Activated CD4-positive, alpha-beta T cell treated with anti-CD3 and anti-CD28 coated beads for 36 hours (primary cell): ENCODE measurements at regions not wholly inside any gene's neighbourhood (a gene's known extent, or its start where the extent isn't known, plus 50 kb on each side); places are given as distances from the start of the nearest gene placed in this dataset.

ENCODE experiments used
- ATAC-seq: fragments of 200-7000 bp; cut with Tn5 transposase; one replicate; pipeline ENCODE4 v1.10.0; 2021; ENCODE audit warnings: mild to moderate bottlenecking, moderate library complexity
- CTCF ChIA-PET: fragments of 350-600 bp; sonication (Branson Sonifier 250); formaldehyde crosslinking; loops from one replicate; lab custom pipeline; 2021; ENCODE audit warnings: antibody characterized with exemption; lab: Charles Lee
- POLR2A ChIA-PET: fragments of 350-600 bp; sonication (Branson Sonifier 250); formaldehyde crosslinking; loops from one replicate; lab custom pipeline; 2021; ENCODE audit warnings: antibody characterized with exemption, inconsistent platforms; lab: Charles Lee
- DNase-seq: peaks from one replicate; pipeline ENCODE4 v3.0.0-alpha.2; 2020
- H3K27ac Mint-ChIP-seq: one replicate; pipeline ENCODE4 v1.8.0; 2021; ENCODE audit warnings: mixed read lengths
- H3K27me3 Mint-ChIP-seq: one replicate; pipeline ENCODE4 v1.8.0; 2021; ENCODE audit warnings: mixed read lengths
- H3K36me3 Mint-ChIP-seq: one replicate; pipeline ENCODE4 v1.8.0; 2021; ENCODE audit warnings: low read depth, mixed read lengths
- H3K4me1 Mint-ChIP-seq: one replicate; pipeline ENCODE4 v1.8.0; 2021; ENCODE audit warnings: mixed read lengths
- H3K4me3 Mint-ChIP-seq: one replicate; pipeline ENCODE4 v1.8.0; 2021; ENCODE audit warnings: mild to moderate bottlenecking, moderate library complexity, mixed read lengths
- H3K9me3 Mint-ChIP-seq: one replicate; pipeline ENCODE4 v1.8.0; 2021; ENCODE audit warnings: low read depth, mixed read lengths
- intact Hi-C, 2 experiments: fragments of 100-400 bp; cut with DNase I in 1 of 2; cut with micrococcal nuclease in 1 of 2; formaldehyde crosslinking; loops; one replicate each; pipeline versions ENCODE4 v1.14.2 to v1.15.1; 2022 to 2024; cut with DNase I, micrococcal nuclease

- ATAC-seq (no peak), DNase-seq (no peak)
- no peak overlapping the region for H3K27ac Mint-ChIP-seq
- no peak overlapping the region for H3K4me3 Mint-ChIP-seq
- H3K9me3 Mint-ChIP-seq = no peaks in the 10 kb centered on the region
- ChIA-PET CTCF (interaction anchor here (0.6 to 0.8 kb wide), 2 partner anchors 21 to 24 kb away, joined by 3 read pairs; no protein-coding TSS in a partner anchor), POLR2A (interaction anchor here (0.6 kb wide), 1 partner anchor 368 kb away, joined by 3 read pairs; no protein-coding TSS in a partner anchor)
- H3K4me1 Mint-ChIP-seq = no peaks in the 10 kb centered on the region
- H3K36me3 Mint-ChIP-seq = no peaks in the 10 kb centered on the region
- intact Hi-C loops = no loop called here
- H3K27me3 Mint-ChIP-seq = no peaks in the 10 kb centered on the region
Observed at GRCh38 chr2:145108959-145109710, 589.2 kb upstream of the ZEB2 start.

DNA sequence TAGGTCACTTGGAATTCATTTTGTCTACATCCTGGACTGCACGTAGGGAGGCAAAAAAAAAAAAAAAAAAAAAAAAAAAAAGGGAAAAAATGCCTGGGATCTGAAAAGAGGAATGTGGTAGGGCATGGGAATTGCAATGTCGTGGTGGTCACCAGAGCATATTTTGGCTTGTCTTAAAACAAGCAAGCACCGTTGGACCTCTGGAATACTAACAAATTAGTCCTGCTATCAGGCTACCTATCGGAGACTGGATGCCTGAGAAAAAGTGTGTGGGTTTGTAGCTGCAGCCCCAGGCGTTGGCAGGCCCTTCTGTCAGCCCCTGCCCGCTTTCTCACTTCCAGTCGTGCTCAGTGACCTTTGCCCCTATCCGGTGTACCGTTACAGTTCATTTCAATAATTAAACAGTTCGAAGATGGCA, 588.5 kb upstream of the ZEB2 start:
- no peak for ATAC-seq
- no peak overlapping the region for H3K27ac Mint-ChIP-seq
- no peaks in the 10 kb centered on the region for H3K9me3 Mint-ChIP-seq
- no peaks in the 10 kb centered on the region for H3K36me3 Mint-ChIP-seq
- H3K4me3 Mint-ChIP-seq = no peak overlapping the region
- ChIA-PET CTCF (interaction anchor here (0.6 kb wide), 1 partner anchor 22 kb away, joined by 3 read pairs; no protein-coding TSS in a partner anchor), POLR2A (no interaction called here)
- H3K4me1 Mint-ChIP-seq = no peaks in the 10 kb centered on the region
- DNase-seq = no peak
- intact Hi-C loops = no loop called here
- no peaks in the 10 kb centered on the region for H3K27me3 Mint-ChIP-seq

DNA sequence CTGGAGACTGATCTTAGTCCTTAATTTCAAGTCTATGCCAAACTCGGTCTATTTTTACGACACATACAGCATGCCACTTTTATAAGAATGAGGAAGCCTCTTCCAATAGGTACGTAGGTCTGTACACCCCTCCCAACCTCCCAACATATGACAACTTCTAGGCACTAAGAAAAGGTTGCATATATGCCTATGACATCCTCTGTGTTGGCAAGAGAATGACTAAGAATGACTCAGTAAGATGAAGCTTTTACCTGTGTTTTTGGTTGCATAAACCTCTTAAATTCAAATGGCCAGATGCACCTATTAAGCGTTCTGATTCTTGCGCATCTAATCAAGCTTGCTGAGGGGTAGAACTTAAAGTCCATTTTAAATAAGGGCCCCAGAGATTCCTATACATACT, 586.4 kb upstream of the ZEB2 start:
- Mint-ChIP-seq H3K36me3 (no peaks in the 10 kb centered on the region), H3K27me3 (no peaks in the 10 kb centered on the region), H3K4me3 (no peak overlapping the region), H3K27ac (no peak overlapping the region), H3K9me3 (no peaks in the 10 kb centered on the region), H3K4me1 (no peaks in the 10 kb centered on the region)
- ChIA-PET POLR2A (no interaction called here), CTCF (no interaction called here)
- ATAC-seq (no peak), DNase-seq (no peak)
- intact Hi-C loops = no loop called here

GRCh38 chr2:145102706-145103105, 582.8 kb upstream of the ZEB2 start:
- H3K4me3 Mint-ChIP-seq = no peak overlapping the region
- H3K27me3 Mint-ChIP-seq = no peaks in the 10 kb centered on the region
- no peak overlapping the region for H3K27ac Mint-ChIP-seq
- ATAC-seq (no peak), DNase-seq (no peak)
- ChIA-PET CTCF (no interaction called here), POLR2A (no interaction called here)
- H3K4me1 Mint-ChIP-seq = no peaks in the 10 kb centered on the region
- no peaks in the 10 kb centered on the region for H3K9me3 Mint-ChIP-seq
- no peaks in the 10 kb centered on the region for H3K36me3 Mint-ChIP-seq
- intact Hi-C loops = no loop called here

- Mint-ChIP-seq H3K27me3 (no peaks in the 10 kb centered on the region), H3K36me3 (no peaks in the 10 kb centered on the region), H3K4me3 (no peak overlapping the region), H3K9me3 (no peaks in the 10 kb centered on the region), H3K27ac (no peak overlapping the region), H3K4me1 (no peaks in the 10 kb centered on the region)
- DNase-seq (no peak), ATAC-seq (no peak)
- ChIA-PET CTCF (no interaction called here), POLR2A (no interaction called here)
- intact Hi-C loops = no loop called here
Observed at GRCh38 chr2:145100301-145100700, 580.4 kb upstream of the ZEB2 start.

- Mint-ChIP-seq H3K27ac (no peak overlapping the region), H3K4me3 (no peak overlapping the region), H3K27me3 (no peaks in the 10 kb centered on the region), H3K9me3 (no peaks in the 10 kb centered on the region), H3K4me1 (no peaks in the 10 kb centered on the region), H3K36me3 (no peaks in the 10 kb centered on the region)
- ATAC-seq = no peak
- CTCF ChIA-PET = no interaction called here
- DNase-seq = no peak
- POLR2A ChIA-PET = no interaction called here
- intact Hi-C loops = no loop called here
Observed at GRCh38 chr2:145096582-145096981, 576.7 kb upstream of the ZEB2 start.

DNA sequence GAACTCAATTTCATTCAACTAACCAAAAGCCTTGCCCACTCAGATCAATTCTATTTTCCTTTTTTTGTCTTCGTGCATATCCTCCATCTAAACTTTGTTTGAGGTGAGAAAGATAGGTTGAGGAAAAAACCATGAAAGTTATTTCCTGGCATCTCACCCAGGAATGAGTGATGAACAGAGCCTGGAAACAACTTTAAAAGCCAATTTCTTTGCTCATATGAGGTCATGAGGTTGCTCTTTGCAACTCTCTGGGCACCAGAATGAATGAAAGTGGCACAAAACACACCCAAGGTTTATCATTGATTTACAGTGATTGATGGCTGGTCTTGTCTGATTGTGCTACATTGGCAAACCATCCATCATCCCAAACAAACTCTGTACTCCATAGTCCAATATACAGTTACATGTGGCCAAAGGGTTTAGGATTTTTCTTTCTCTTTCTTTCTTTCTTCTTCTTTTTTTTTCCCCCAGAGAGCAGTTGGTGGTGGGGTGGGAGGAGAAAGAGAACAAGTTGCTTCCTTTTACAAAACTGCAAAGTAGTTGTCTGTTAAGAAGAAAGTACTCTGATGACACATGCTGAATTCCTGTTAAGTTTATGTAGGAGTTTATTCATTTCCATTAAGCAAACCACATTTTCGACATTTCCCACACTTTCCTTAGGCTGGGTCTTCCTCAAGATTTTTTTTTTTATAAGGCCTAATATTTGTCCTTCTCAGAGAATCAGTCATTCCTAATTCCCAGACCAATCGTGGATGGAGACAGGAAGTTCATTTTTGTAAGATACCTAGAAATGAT, 575.9 kb upstream of the ZEB2 start:
- POLR2A ChIA-PET = no interaction called here
- no peak overlapping the region for H3K27ac Mint-ChIP-seq
- H3K27me3 Mint-ChIP-seq = no peaks in the 10 kb centered on the region

DNA sequence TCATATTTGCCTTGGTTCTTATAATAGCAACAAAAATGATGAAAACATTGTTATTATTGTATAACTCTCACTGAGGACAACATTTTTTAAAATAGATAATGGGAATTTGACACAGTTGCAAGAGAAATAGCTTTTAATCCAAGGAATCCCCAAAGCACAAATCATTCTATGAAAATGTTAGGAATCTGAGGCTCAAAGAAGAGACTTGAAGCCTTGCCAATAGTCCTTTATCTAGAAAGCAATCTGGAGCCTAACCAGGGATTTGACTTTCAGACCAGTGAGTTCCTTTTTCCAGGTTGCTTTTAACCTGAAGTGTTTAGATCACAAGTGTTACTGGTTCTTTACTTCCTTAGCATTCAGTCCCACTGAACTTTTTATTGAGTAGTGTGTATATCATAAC, 574.5 kb upstream of the ZEB2 start:
- Mint-ChIP-seq H3K4me3 (no peak overlapping the region), H3K4me1 (no peaks in the 10 kb centered on the region), H3K27ac (no peak overlapping the region), H3K36me3 (no peaks in the 10 kb centered on the region), H3K9me3 (no peaks in the 10 kb centered on the region), H3K27me3 (no peaks in the 10 kb centered on the region)
- ATAC-seq (no peak), DNase-seq (no peak)
- intact Hi-C loops = no loop called here
- ChIA-PET CTCF (no interaction called here), POLR2A (no interaction called here)

More for the DNA sequence above, 575.9 kb upstream of the ZEB2 start:
- intact Hi-C loops = no loop called here
- Mint-ChIP-seq H3K4me3 (no peak overlapping the region), H3K36me3 (no peaks in the 10 kb centered on the region), H3K4me1 (no peaks in the 10 kb centered on the region), H3K9me3 (no peaks in the 10 kb centered on the region)
- DNase-seq (no peak), ATAC-seq (no peak)
- CTCF ChIA-PET = no interaction called here

DNA sequence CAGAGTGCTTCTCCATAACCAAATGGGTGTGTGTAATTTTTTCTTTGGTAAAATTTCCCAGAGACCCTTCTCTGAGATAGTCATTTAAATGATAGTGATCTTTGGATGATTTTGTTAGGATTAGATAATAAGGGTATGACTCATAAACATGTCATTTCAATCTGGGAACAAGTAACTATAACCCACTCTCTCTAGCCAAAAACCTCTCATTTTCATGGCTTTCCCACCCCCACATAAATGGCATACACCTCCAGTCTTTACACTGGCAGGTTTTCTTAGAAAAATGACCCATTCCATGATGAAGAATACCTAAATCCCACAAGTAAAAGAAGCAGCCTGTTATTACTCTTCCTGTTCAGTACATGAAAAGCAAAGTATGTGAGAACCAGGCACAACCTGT, 572.0 kb upstream of the ZEB2 start:
- ATAC-seq = no peak
- intact Hi-C loops = no loop called here
- no peaks in the 10 kb centered on the region for H3K9me3 Mint-ChIP-seq
- ChIA-PET POLR2A (no interaction called here), CTCF (interaction anchor here (0.6 kb wide), 1 partner anchor 1144 kb away, joined by 3 read pairs; no protein-coding TSS in a partner anchor)
- H3K27ac Mint-ChIP-seq = no peak overlapping the region
- no peaks in the 10 kb centered on the region for H3K4me1 Mint-ChIP-seq
- no peak for DNase-seq
- no peak overlapping the region for H3K4me3 Mint-ChIP-seq
- no peaks in the 10 kb centered on the region for H3K36me3 Mint-ChIP-seq
- H3K27me3 Mint-ChIP-seq = no peaks in the 10 kb centered on the region

DNA sequence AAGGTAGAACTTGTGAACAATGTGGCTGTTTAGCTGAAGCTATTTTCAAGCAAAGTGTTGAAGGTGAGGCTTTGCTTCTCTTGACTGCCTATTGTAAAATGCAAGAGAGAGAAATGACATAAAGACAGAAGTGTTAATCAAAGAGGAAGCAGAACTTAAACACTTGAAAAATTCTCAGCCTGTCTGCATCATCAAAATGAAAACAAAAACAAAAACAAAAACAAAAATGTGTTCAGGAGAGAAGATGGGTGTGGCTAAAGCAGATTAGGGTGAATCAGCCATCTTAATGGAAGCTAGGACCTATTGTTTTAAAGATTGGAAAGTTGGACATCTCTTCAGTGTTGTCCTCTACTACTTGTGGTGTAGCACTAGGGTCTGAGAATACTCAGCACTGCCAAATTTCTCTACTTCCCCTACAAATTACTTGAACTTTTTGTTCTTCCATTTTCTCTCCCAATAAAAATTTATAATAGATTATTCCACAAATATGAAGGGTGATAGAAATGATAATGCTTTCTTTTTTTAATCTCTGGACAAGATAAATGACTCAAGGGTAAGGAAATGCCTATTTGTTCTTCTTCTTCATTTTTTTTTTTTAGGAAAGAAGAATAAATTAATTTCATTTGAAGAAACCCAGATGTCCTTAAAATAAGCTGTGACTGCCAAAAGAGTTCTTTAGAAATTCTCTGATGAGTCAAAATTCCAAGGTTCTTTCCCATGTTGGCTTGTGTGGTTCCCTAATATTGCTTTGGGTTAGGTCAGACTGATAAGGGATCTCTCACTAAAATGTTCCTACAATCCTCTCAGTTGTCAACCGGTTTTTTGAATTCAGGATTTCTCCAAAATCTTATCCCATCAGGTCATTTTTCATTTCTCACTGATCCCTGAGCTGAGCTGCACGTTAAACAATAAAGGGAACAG, 571.2 kb upstream of the ZEB2 start:
- POLR2A ChIA-PET = no interaction called here
- ATAC-seq (no peak), DNase-seq (no peak)
- H3K4me1 Mint-ChIP-seq = no peaks in the 10 kb centered on the region
- no peaks in the 10 kb centered on the region for H3K27me3 Mint-ChIP-seq
- no peak overlapping the region for H3K27ac Mint-ChIP-seq
- intact Hi-C loops = no loop called here
- CTCF ChIA-PET = interaction anchor here (0.6 kb wide), 1 partner anchor 1143 kb away, joined by 3 read pairs; no protein-coding TSS in a partner anchor
- no peaks in the 10 kb centered on the region for H3K36me3 Mint-ChIP-seq
- no peak overlapping the region for H3K4me3 Mint-ChIP-seq
- no peaks in the 10 kb centered on the region for H3K9me3 Mint-ChIP-seq

DNA sequence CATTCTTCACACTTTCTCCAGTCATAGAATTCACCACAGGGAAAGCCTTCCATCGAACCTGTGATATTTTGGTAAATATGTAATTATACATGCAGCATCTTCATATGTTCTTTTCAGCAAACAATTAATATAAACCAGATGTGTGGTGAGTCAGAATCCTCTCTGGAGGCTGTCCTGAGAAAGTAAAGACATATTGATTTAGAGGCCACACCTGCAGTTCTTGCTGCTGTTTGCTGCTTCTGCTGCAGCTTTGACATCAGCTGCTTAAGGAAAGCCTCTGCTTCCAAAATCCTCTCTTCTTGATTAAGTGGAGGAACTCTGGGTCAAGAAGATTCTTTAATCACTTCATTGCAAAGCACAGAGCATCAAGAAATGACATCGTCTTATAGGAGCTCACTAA, 568.8 kb upstream of the ZEB2 start:
- Mint-ChIP-seq H3K27me3 (no peaks in the 10 kb centered on the region), H3K9me3 (no peaks in the 10 kb centered on the region), H3K4me3 (no peak overlapping the region), H3K4me1 (no peaks in the 10 kb centered on the region), H3K27ac (no peak overlapping the region), H3K36me3 (no peaks in the 10 kb centered on the region)
- DNase-seq = no peak
- ChIA-PET POLR2A (interaction anchor here (0.6 kb wide), 1 partner anchor 1699 kb away, joined by 4 read pairs; no protein-coding TSS in a partner anchor), CTCF (no interaction called here)
- intact Hi-C loops = no loop called here
- no peak for ATAC-seq
